Fibroblast of skin of right biceps (primary cell): ENCODE measurements at regions not wholly inside any gene's neighbourhood (a gene's known extent, or its start where the extent isn't known, plus 50 kb on each side); places are given as distances from the start of the nearest gene placed in this dataset.
"Not testable (repeated sequence)": the region's sequence is repeated elsewhere in the genome, so short reads cannot be mapped to it uniquely, and the experiment has no call there.

Experiments
- DNase-seq: peaks from one replicate; pipeline ENCODE4 v3.0.0-alpha.2; 2013

- no peak for DNase-seq
These were observed 159.9 kb downstream of the CD83 start for GRCh38 chr6:14277405-14277930.

DNA sequence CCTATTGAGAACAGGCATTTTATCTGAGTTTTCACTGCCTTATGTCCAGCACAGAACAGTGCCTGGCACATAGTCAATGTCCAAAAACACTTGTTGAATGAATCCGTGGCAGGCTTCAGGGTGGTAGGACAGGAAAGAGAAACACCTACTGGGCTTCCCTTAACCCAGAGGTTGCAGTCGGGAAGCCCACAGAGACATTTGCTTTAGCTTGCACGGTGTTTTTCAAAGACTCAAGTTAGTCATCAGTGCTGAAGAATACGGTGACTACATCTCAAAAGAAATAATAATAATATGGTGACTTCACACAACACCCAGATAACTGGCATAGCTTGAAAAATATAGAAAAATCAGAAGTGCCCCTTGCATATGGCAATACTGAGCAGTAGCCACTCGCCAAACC lies 160.4 kb downstream of the CD83 start:
- no peak for DNase-seq

DNA sequence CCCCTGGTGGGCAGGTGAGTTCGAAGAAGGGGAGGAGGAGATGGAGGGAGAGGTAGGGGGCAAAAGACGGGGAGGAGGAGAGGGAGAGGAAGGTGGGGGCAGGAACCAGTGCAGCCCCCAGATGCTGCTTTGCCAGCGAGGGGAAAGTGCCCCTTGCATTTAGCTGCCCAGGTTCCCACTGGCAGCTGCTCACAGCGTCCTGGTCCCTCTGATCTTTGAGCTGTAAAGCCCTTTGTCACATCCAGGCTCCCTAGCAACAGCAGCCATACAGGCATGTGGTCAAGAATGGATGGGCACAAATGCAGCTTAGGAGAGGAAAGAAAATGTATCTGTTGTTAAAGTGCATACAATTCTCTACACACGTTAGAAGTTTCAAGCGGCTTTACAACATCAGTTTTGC lies 160.9 kb downstream of the CD83 start:
- no peak for DNase-seq

DNA sequence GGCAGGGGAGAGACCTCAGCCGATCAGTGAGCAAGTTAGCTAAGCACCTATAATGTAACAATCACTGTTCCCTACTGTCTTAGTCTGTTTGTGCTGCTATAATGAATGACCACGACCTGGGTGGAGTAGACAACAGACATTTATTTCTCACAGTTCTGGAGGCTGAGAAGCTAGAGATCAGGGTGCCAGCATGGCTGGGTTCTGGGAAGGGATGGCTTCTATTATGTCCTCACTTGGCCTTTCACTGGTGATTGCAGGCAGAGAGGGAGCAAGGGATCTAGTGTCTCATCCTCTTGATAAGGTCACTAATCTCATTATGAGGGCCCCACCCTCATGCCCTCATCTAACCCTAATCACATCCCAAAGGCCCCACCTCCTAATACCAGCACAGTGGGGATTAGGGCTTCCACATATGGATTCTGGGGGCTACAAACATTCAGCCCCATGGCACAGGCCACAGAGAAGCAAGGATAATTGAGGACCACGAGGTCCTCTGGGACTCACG lies 162.5 kb downstream of the CD83 start:
- DNase-seq, result no peak

GRCh38 chr6:14280766-14281293 lies 163.3 kb downstream of the CD83 start:
- no peak for DNase-seq

DNA sequence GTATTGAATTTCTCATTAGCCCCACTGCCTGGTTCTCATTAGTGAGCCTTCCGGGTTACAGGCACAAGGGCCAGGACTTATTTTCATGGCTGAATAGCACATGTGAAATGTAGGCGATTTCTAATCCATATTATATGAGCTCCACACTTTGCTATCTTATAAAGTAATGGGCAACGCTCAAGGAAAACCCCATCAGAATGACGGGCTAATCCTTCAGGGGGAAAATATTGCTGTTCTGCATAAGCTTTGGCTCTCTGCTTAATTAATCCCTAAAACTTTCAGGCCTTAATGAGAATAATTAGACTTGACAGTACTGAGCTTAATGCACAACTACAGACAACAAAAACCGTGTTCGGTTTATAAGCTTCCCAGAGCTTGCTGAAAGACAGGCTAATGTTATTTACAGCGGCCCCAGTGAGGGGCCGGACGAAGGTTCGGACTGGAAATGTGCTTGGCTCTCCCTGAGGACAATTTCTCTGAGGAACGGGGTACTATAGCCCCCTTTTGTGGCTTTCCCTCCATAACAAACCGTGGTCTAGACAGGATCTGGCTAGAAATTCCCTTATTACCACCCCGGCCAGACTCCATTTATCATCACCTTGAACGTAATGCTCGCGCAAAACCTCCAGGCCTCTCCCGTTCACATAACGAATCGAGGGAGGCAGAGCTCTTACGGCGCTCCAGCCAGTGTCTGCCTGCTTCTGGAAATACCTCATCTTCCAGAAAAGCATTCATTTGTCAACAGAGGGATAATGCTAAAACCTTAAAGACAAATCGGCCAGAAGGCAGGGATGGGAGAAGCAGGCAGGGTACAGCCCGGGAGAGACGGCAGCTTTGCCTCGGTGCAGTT lies 164.5 kb downstream of the CD83 start:
- no peak for DNase-seq

GRCh38 chr6:14282854-14283505 lies 165.4 kb downstream of the CD83 start:
- no peak for DNase-seq

- no peak for DNase-seq
These were observed 166.1 kb downstream of the CD83 start for GRCh38 chr6:14283600-14284235.

- DNase-seq, result no peak
These were observed 167.5 kb downstream of the CD83 start for GRCh38 chr6:14284969-14285590.

- peak; percentile 96 for DNase-seq
These were observed 168.6 kb downstream of the CD83 start for GRCh38 chr6:14286144-14286543.

DNA sequence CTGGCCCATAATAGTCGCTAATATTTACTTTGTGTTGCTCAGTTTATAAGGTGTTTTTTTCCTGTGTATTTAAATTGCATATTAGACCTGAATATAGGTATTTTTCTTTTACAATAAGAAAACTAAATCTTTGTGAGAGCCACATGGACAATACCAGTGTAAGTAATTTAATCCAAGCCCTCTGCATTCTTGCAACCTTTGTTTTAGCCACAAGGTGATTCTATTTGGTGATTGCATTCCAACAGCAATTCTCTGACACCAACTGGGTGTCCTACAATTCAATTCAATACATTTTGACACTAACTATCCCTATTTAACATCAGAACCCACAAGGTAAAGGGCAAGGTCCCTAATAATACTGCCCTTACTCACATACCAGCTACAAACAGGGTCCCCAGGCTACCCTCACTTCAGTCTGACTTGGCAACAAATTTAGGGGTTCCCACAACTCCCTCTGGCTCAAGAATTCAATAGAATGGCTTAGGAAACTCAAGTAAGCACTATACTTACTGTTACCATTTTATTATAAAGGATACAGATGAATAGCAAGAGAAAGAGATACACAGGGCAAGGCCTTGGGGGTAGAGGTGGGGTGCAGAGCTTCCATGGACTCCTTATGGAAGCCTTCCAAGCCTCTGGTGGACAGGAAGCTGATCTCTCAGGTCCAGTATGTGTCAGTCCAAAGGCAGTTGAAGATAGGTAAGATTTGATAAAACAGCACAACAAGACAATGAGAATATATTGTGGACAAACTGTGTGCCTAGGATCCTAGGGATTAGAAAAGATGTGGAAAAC lies 169.3 kb downstream of the CD83 start:
- no peak for DNase-seq

- no peak for DNase-seq
These were observed 170.1 kb downstream of the CD83 start for GRCh38 chr6:14287707-14288106.

- DNase-seq, result no peak
These were observed 171.3 kb downstream of the CD83 start for GRCh38 chr6:14288910-14289309.

- DNase-seq, result no peak
These were observed 172.6 kb downstream of the CD83 start for GRCh38 chr6:14290041-14290771.

DNA sequence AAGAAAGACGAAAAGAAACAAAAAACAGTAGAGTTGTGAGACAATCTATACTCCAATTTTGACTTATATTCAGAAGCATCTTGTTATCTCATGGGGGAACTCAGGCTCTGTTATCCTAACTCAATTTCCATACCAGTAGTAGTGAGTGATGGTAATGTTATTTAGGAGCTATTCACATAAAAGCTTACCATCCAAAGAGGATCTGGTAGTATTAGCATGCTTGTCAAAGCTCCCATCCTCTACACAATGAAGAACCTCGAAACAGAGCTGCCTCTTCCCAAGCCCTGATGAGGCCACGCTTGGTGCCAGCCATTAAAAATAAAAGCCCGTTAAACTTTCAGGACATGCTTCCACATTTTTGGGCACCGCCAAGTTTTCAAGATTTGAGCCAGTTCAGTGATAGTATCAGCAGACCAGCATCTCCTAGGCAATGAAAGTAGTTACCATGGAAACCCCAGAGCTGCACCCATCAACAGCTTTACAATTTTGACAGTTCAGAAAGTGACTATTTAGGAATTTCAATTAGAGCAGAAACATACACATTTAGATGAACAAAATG lies 173.3 kb downstream of the CD83 start:
- no peak for DNase-seq

DNA sequence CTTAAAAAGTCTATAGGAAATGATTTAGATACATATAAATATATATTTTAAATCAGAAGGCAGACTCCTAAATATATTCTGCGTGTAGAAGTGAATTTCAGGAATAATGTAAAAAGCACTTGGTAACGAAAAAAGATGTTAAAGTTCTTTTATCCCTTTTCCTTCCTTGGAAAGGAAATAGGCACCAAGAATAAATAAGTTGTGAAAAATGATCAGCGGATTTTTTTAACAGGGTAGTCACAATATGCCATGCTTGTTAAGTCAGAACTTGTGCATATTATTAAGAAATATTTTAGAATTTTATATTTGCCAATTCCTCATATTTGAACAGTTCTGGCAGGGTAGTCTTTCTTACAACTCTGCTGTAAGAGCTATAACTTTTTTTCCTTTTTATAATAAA lies 173.8 kb downstream of the CD83 start:
- no peak for DNase-seq

- DNase-seq, result no peak
These were observed 174.5 kb downstream of the CD83 start for GRCh38 chr6:14292119-14292518.

- no peak for DNase-seq
These were observed 176.8 kb downstream of the CD83 start for GRCh38 chr6:14294270-14294951.

DNA sequence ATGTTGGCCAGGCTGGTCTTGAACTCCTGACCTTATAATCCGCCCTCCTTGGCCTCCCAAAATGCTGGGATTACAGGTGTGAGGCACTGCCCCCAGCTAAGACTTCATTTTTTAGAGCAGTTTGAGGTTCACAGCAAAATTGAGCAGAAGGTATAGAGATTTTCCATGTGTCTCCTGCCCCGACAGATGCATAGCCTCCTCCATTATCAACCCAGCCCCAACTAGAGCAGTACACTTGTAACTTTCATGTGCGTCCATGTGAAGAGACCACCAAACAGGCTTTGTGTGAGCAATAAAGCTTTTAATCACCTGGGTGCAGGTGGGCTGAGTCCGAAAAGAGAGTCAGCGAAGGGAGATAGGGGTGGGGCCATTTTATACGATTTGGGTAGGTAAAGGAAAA lies 179.1 kb downstream of the CD83 start:
- not testable (repeated sequence) for DNase-seq

- not testable (repeated sequence) for DNase-seq
These were observed 179.5 kb downstream of the CD83 start for GRCh38 chr6:14297118-14297517.
